Ureter (tissue), 1 donor: ENCODE measurements at regions not wholly inside any gene's neighbourhood (a gene's known extent, or its start where the extent isn't known, plus 50 kb on each side); places are given as distances from the start of the nearest gene placed in this dataset.
"Not testable (repeated sequence)": the region's sequence is repeated elsewhere in the genome, so short reads cannot be mapped to it uniquely, and the experiment has no call there.

Experiments
- DNase-seq: peaks from one replicate; pipeline ENCODE4 v3.0.0-alpha.2; 2020; ENCODE audit warnings: low spot score
- donor health status: DM: yes; HTN: yes; CAD: no.

GRCh38 chr19:28103921-28104320 is 1109.0 kb downstream of the UQCRFS1 start:
- no peak for DNase-seq

- not testable (repeated sequence) for DNase-seq
These were observed 1128.2 kb downstream of the UQCRFS1 start for GRCh38 chr19:28084659-28085157.

GRCh38 chr19:28076628-28077027 is 1136.3 kb downstream of the UQCRFS1 start:
- DNase-seq, result no peak

- no peak for DNase-seq
These were observed 1137.7 kb downstream of the UQCRFS1 start for GRCh38 chr19:28075229-28075628.

GRCh38 chr19:28074773-28075172 is 1138.2 kb downstream of the UQCRFS1 start:
- no peak for DNase-seq

- DNase-seq, result no peak
These were observed 1145.1 kb downstream of the UQCRFS1 start for GRCh38 chr19:28067882-28068281.

GRCh38 chr19:28066988-28067387 is 1146.0 kb downstream of the UQCRFS1 start:
- no peak for DNase-seq

- DNase-seq, result no peak
These were observed 1146.8 kb downstream of the UQCRFS1 start for GRCh38 chr19:28066161-28066560.

GRCh38 chr19:28065026-28065425 is 1147.9 kb downstream of the UQCRFS1 start:
- no peak for DNase-seq

GRCh38 chr19:28063702-28064101 is 1149.2 kb downstream of the UQCRFS1 start:
- DNase-seq, result no peak

- DNase-seq, result no peak
These were observed 1151.8 kb downstream of the UQCRFS1 start for GRCh38 chr19:28061111-28061510.

GRCh38 chr19:28057026-28057425 is 1155.9 kb downstream of the UQCRFS1 start:
- DNase-seq, result not testable (repeated sequence)

- DNase-seq, result no peak
These were observed 1161.9 kb downstream of the UQCRFS1 start for GRCh38 chr19:28051047-28051446.

GRCh38 chr19:28049875-28050274 is 1163.1 kb downstream of the UQCRFS1 start:
- no peak for DNase-seq

- no peak for DNase-seq
These were observed 1166.0 kb downstream of the UQCRFS1 start for GRCh38 chr19:28046932-28047331.

GRCh38 chr19:28045621-28046020 is 1167.3 kb downstream of the UQCRFS1 start:
- no peak for DNase-seq

- no peak for DNase-seq
These were observed 1168.5 kb downstream of the UQCRFS1 start for GRCh38 chr19:28044477-28044876.

- no peak for DNase-seq
These were observed 1170.4 kb downstream of the UQCRFS1 start for GRCh38 chr19:28042516-28042915.

- DNase-seq, result no peak
These were observed 1173.1 kb downstream of the UQCRFS1 start for GRCh38 chr19:28039677-28040381.

GRCh38 chr19:28037186-28037585 is 1175.8 kb downstream of the UQCRFS1 start:
- no peak for DNase-seq

- no peak for DNase-seq
These were observed 1176.5 kb downstream of the UQCRFS1 start for GRCh38 chr19:28036486-28036885.

- no peak for DNase-seq
These were observed 1178.0 kb downstream of the UQCRFS1 start for GRCh38 chr19:28034936-28035335.

- no peak for DNase-seq
These were observed 1184.0 kb downstream of the UQCRFS1 start for GRCh38 chr19:28028881-28029444.

- DNase-seq, result no peak
These were observed 1185.8 kb downstream of the UQCRFS1 start for GRCh38 chr19:28027116-28027515.
